K562 (cell line): ENCODE measurements at regions not wholly inside any gene's neighbourhood (a gene's known extent, or its start where the extent isn't known, plus 50 kb on each side); places are given as distances from the start of the nearest gene placed in this dataset.

Source experiments
- BHLHE40 ChIP-seq: IDR thresholded peaks from 2 replicates; pipeline ENCODE4 v1.6.1; 2011; ENCODE audit warnings: low read length, improper control_type of control experiment
- CTCF ChIP-seq, 3 experiments: IDR thresholded peaks in 2 of 3; conservative IDR thresholded peaks in 1 of 3; 2 replicates each; pipeline ENCODE4 v1.5.1; 2011 to 2012; ENCODE audit warnings: low read length in 3 of 3, mild to moderate bottlenecking in 3 of 3, control low read depth in 2 of 3, improper control_type of control experiment in 1 of 3, inconsistent platforms in 1 of 3, low read depth in 1 of 3, mixed read lengths in 1 of 3, moderate library complexity in 1 of 3; ENCODE audit not compliant: insufficient read depth in 2 of 3
- RB1 ChIP-seq: fragments of 450-650 bp; IDR thresholded peaks from 2 replicates; pipeline ENCODE4 v1.6.1; 2017; ENCODE audit warnings: low read depth, mild to moderate bottlenecking
- SMC3 ChIP-seq: conservative IDR thresholded peaks from 2 replicates; pipeline ENCODE4 v1.6.1; 2011; ENCODE audit warnings: low read depth, low read length, improper control_type of control experiment; ENCODE audit not compliant: insufficient read depth
- TBL1XR1 ChIP-seq, 2 experiments: IDR thresholded peaks; 2 replicates each; pipeline ENCODE4 v1.6.1; 2012; ENCODE audit warnings: improper control_type of control experiment in 2 of 2, low read length in 2 of 2, mild to moderate bottlenecking in 1 of 2
- TEAD2 ChIP-seq: fragments of 450-650 bp; IDR thresholded peaks from 2 replicates; pipeline ENCODE4 v1.6.1; 2016; ENCODE audit warnings: missing genetic modification characterization, control low read depth, missing compliant biosample characterization
- ZNF79 ChIP-seq: fragments of 250-450 bp; sonication (Bioruptor Pico); IDR thresholded peaks from 2 replicates; pipeline ENCODE4 v1.4.0; 2020; ENCODE audit warnings: low read depth, mild to moderate bottlenecking, moderate library complexity
- TF ChIP-seq, protein P1 (sequence below), 2 experiments: fragments of 450-650 bp; formaldehyde crosslinking in 1 of 2; IDR thresholded peaks; 2 replicates each; pipeline versions ENCODE4 v1.4.0 to v1.6.1; 2014 to 2020; ENCODE audit warnings: mild to moderate bottlenecking in 2 of 2, borderline replicate concordance in 1 of 2, low read depth in 1 of 2
- TF ChIP-seq, protein P2 (sequence below): fragments of 450-650 bp; formaldehyde crosslinking; IDR thresholded peaks from 2 replicates; pipeline ENCODE4 v1.4.0; 2020; ENCODE audit warnings: mild to moderate bottlenecking, moderate library complexity
- TF ChIP-seq, protein P3 (sequence below), 2 experiments: fragments of 150-350 bp in 1 of 2; IDR thresholded peaks; 2 replicates each; pipeline ENCODE4 v1.6.1; 2012 to 2016; ENCODE audit warnings: low read depth in 2 of 2, low read length in 2 of 2, mild to moderate bottlenecking in 1 of 2, moderate library complexity in 1 of 2

DNA sequence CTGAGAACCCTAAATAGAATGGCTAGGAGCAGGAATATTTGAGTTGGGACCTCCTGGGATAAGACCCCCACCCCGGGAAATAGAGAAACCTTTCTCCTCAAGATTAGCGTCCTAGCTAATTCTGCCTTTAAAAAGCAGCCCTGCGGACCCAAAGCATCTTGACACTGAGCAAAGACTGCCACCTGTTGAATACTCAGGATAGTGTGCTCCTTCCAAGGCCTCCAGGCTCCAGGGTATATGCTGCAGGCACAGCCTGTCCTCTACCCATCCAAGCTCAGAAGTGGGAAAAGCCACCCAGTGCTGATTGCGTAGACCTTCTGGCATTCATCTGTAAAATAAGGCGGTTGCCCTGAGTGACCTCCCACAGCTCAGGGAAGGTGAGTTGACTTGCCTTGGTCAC is 456.2 kb upstream of the DYNLRB2 start (continued):
- TF ChIP-seq, protein P1, sequence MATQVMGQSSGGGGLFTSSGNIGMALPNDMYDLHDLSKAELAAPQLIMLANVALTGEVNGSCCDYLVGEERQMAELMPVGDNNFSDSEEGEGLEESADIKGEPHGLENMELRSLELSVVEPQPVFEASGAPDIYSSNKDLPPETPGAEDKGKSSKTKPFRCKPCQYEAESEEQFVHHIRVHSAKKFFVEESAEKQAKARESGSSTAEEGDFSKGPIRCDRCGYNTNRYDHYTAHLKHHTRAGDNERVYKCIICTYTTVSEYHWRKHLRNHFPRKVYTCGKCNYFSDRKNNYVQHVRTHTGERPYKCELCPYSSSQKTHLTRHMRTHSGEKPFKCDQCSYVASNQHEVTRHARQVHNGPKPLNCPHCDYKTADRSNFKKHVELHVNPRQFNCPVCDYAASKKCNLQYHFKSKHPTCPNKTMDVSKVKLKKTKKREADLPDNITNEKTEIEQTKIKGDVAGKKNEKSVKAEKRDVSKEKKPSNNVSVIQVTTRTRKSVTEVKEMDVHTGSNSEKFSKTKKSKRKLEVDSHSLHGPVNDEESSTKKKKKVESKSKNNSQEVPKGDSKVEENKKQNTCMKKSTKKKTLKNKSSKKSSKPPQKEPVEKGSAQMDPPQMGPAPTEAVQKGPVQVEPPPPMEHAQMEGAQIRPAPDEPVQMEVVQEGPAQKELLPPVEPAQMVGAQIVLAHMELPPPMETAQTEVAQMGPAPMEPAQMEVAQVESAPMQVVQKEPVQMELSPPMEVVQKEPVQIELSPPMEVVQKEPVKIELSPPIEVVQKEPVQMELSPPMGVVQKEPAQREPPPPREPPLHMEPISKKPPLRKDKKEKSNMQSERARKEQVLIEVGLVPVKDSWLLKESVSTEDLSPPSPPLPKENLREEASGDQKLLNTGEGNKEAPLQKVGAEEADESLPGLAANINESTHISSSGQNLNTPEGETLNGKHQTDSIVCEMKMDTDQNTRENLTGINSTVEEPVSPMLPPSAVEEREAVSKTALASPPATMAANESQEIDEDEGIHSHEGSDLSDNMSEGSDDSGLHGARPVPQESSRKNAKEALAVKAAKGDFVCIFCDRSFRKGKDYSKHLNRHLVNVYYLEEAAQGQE (IDR thresholded peaks at IDR 0.05; ENCODE audit: borderline replicate concordance), result peak; percentile 80
- TF ChIP-seq, protein P1 (CRISPR knock-in tag; IDR thresholded peaks at IDR 0.05; ENCODE audit: low read depth), result no peak
- TF ChIP-seq BHLHE40 (0 out of 2 replicates have a peak, but pooled peaks have one; percentile 22), ZNF79 (CRISPR knock-in tag) (0 out of 2 replicates have a peak, but pooled peaks have one; percentile 40), TBL1XR1 (IDR thresholded peaks at IDR 0.05; ENCODE audit: low read length in 2 of 2) (0 out of 4 replicates have a peak, but pooled peaks of 1 of the 2 experiments have one; percentile 32), CTCF (IDR thresholded peaks at IDR 0.05 in 2 of 3, conservative IDR thresholded peaks at IDR 0.05 in 1 of 3; ENCODE audit: insufficient read depth in 2 of 3, low read depth in 1 of 3, low read length in 3 of 3) (peak; percentile 76 to 90 (median 76)), TEAD2 (no peak), SMC3 (peak; percentile 89), RB1 (0 out of 2 replicates have a peak, but pooled peaks have one; percentile 33)
- TF ChIP-seq, protein P2, sequence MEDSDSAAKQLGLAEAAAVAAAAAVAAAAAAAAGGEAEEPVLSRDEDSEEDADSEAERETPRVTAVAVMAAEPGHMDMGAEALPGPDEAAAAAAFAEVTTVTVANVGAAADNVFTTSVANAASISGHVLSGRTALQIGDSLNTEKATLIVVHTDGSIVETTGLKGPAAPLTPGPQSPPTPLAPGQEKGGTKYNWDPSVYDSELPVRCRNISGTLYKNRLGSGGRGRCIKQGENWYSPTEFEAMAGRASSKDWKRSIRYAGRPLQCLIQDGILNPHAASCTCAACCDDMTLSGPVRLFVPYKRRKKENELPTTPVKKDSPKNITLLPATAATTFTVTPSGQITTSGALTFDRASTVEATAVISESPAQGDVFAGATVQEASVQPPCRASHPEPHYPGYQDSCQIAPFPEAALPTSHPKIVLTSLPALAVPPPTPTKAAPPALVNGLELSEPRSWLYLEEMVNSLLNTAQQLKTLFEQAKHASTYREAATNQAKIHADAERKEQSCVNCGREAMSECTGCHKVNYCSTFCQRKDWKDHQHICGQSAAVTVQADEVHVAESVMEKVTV (CRISPR knock-in tag), result peak; percentile 93
- TF ChIP-seq, protein P3, sequence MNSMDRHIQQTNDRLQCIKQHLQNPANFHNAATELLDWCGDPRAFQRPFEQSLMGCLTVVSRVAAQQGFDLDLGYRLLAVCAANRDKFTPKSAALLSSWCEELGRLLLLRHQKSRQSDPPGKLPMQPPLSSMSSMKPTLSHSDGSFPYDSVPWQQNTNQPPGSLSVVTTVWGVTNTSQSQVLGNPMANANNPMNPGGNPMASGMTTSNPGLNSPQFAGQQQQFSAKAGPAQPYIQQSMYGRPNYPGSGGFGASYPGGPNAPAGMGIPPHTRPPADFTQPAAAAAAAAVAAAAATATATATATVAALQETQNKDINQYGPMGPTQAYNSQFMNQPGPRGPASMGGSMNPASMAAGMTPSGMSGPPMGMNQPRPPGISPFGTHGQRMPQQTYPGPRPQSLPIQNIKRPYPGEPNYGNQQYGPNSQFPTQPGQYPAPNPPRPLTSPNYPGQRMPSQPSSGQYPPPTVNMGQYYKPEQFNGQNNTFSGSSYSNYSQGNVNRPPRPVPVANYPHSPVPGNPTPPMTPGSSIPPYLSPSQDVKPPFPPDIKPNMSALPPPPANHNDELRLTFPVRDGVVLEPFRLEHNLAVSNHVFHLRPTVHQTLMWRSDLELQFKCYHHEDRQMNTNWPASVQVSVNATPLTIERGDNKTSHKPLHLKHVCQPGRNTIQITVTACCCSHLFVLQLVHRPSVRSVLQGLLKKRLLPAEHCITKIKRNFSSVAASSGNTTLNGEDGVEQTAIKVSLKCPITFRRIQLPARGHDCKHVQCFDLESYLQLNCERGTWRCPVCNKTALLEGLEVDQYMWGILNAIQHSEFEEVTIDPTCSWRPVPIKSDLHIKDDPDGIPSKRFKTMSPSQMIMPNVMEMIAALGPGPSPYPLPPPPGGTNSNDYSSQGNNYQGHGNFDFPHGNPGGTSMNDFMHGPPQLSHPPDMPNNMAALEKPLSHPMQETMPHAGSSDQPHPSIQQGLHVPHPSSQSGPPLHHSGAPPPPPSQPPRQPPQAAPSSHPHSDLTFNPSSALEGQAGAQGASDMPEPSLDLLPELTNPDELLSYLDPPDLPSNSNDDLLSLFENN (IDR thresholded peaks at IDR 0.05; ENCODE audit: low read depth in 2 of 2, low read length in 2 of 2), result 0 out of 4 replicates have a peak, but pooled peaks of 1 of the 2 experiments have one; percentile 44
